SK-N-SH (cell line): ENCODE measurements at regions not wholly inside any gene's neighbourhood (a gene's known extent, or its start where the extent isn't known, plus 50 kb on each side); places are given as distances from the start of the nearest gene placed in this dataset.

Source experiments
- CTCF ChIA-PET: fragments of 300-600, 350-600 bp; formaldehyde crosslinking; extraction: SDS; loops from one replicate; lab custom pipeline; 2021; lab: Yijun Ruan, JAX
- POLR2A ChIA-PET: fragments of 350-600 bp; sonication (Branson Sonifier 250); formaldehyde crosslinking; extraction: SDS; loops from one replicate; lab custom pipeline; 2020; ENCODE audit warnings: antibody characterized with exemption, inconsistent platforms; lab: Yijun Ruan, JAX
- DNase-seq: peaks from one replicate; pipeline ENCODE4 v3.0.0; 2012
- H2AFZ ChIP-seq: fragments of 200-600 bp; sonication (generic); 2 replicates; pipeline ENCODE4 v1.8.1; 2016; ENCODE audit warnings: antibody characterized with exemption, mild to moderate bottlenecking, low read depth
- H3F3A ChIP-seq: fragments of 200-600 bp; sonication (generic); replicated peaks from 2 replicates; pipeline ENCODE3; 2016; ENCODE audit warnings: antibody characterized with exemption, mild to moderate bottlenecking; ENCODE audit not compliant: insufficient read depth
- H3K27ac ChIP-seq, 2 experiments: fragments of 200-500 bp in 1 of 2; fragments of 200-600 bp in 1 of 2; sonication (Bioruptor generic) in 1 of 2; sonication (generic), shearing (Covaris generic) in 1 of 2; 2 replicates each; pipeline versions ENCODE4 v1.5.1 to v1.6.1; 2014 to 2016; ENCODE audit warnings: low read depth in 2 of 2, inconsistent platforms in 1 of 2, low read length in 1 of 2, mild to moderate bottlenecking in 1 of 2, mixed read lengths in 1 of 2
- H3K27me3 ChIP-seq: fragments of 200-600 bp; sonication (generic), shearing (Covaris generic); 2 replicates; pipeline ENCODE4 v1.6.1; 2016; ENCODE audit warnings: mixed run types; ENCODE audit not compliant: insufficient read depth
- H3K36me3 ChIP-seq, 2 experiments: fragments of 200-500 bp in 1 of 2; fragments of 200-600 bp in 1 of 2; sonication (Bioruptor generic) in 1 of 2; sonication (generic) in 1 of 2; replicated peaks in 1 of 2; 2 replicates each; pipeline versions ENCODE3 to v1.5.1; 2014 to 2016; ENCODE audit warnings: low read length in 1 of 2, mild to moderate bottlenecking in 1 of 2; ENCODE audit not compliant: insufficient read depth in 2 of 2, control insufficient read depth in 1 of 2
- H3K4me1 ChIP-seq, 2 experiments: fragments of 200-500 bp in 1 of 2; fragments of 200-600 bp in 1 of 2; sonication (Bioruptor generic) in 1 of 2; sonication (generic), shearing (Covaris generic) in 1 of 2; 2 replicates each; pipeline versions ENCODE4 v1.5.1 to v1.6.1; 2014 to 2016; ENCODE audit warnings: low read depth in 1 of 2, low read length in 1 of 2, mixed run types in 1 of 2; ENCODE audit not compliant: insufficient read depth in 2 of 2, control insufficient read depth in 1 of 2
- H3K4me2 ChIP-seq: fragments of 200-600 bp; sonication (generic), shearing (Covaris generic); 2 replicates; pipeline ENCODE4 v1.6.1; 2017; ENCODE audit warnings: mixed run types
- H3K4me3 ChIP-seq, 2 experiments: fragments of 200-500 bp in 1 of 2; fragments of 200-600 bp in 1 of 2; sonication (Bioruptor generic) in 1 of 2; sonication (generic), shearing (Covaris generic) in 1 of 2; 2 replicates each; pipeline versions ENCODE4 v1.5.1 to v1.8.1; 2014 to 2016; ENCODE audit warnings: low read depth in 2 of 2, inconsistent platforms in 1 of 2, low read length in 1 of 2, mild to moderate bottlenecking in 1 of 2, mixed read lengths in 1 of 2, moderate library complexity in 1 of 2
- H3K79me2 ChIP-seq: fragments of 200-600 bp; sonication (generic); 2 replicates; pipeline ENCODE4 v1.8.1; 2017; ENCODE audit warnings: mild to moderate bottlenecking; ENCODE audit not compliant: insufficient read depth
- H3K9ac ChIP-seq: fragments of 200-600 bp; sonication (generic); 2 replicates; pipeline ENCODE4 v1.6.1; 2017; ENCODE audit warnings: mixed run types
- H3K9me2 ChIP-seq: fragments of 200-600 bp; sonication (generic); 2 replicates; pipeline ENCODE4 v1.6.1; 2017; ENCODE audit warnings: mixed run types
- H3K9me3 ChIP-seq: fragments of 200-600 bp; sonication (generic); 2 replicates; pipeline ENCODE4 v1.6.1; 2017; ENCODE audit warnings: mixed run types, mild to moderate bottlenecking, moderate library complexity
- H4K20me1 ChIP-seq: fragments of 200-600 bp; sonication (generic); 2 replicates; pipeline ENCODE4 v1.6.1; 2017; ENCODE audit warnings: mild to moderate bottlenecking, mixed run types; ENCODE audit not compliant: insufficient read depth
- CHD2 ChIP-seq: fragments of 150-350 bp; IDR thresholded peaks from 2 replicates; pipeline ENCODE4 v1.6.1; 2018; ENCODE audit warnings: low read length; ENCODE audit not compliant: partially characterized antibody
- EZH2phosphoT487 ChIP-seq: fragments of 200-600 bp; sonication (generic); IDR thresholded peaks from 2 replicates; pipeline ENCODE4 v1.6.1; 2017; ENCODE audit warnings: low read depth, mixed run types, mild to moderate bottlenecking, antibody characterized with exemption, moderate library complexity, borderline replicate concordance
- FOXJ3 ChIP-seq: sonication (generic); formaldehyde crosslinking; IDR thresholded peaks from 2 replicates; pipeline ENCODE4 v1.5.1; 2020; ENCODE audit warnings: mild to moderate bottlenecking, missing genetic modification reagents
- GATA2 ChIP-seq: sonication (generic); formaldehyde crosslinking; IDR thresholded peaks from 2 replicates; pipeline ENCODE4 v1.5.0; 2020; ENCODE audit warnings: mild to moderate bottlenecking, missing genetic modification reagents
- POLR2AphosphoS5 ChIP-seq: IDR thresholded peaks from 2 replicates; pipeline ENCODE4 v1.6.1; 2012; ENCODE audit warnings: low read depth, low read length
- RAD21 ChIP-seq: IDR thresholded peaks from 2 replicates; pipeline ENCODE4 v1.6.1; 2012; ENCODE audit warnings: mild to moderate bottlenecking, low read length
- REST ChIP-seq: IDR thresholded peaks from 2 replicates; pipeline ENCODE4 v1.6.1; 2012; ENCODE audit warnings: mild to moderate bottlenecking, low read depth, low read length, moderate library complexity
- RFX5 ChIP-seq: IDR thresholded peaks from 2 replicates; pipeline ENCODE4 v1.6.1; 2012; ENCODE audit warnings: mild to moderate bottlenecking, improper control_type of control experiment, low read length
- RXRA ChIP-seq: IDR thresholded peaks from 2 replicates; pipeline ENCODE4 v1.4.0; 2012; ENCODE audit warnings: low read depth, mild to moderate bottlenecking, borderline replicate concordance
- SMC3 ChIP-seq: IDR thresholded peaks from 2 replicates; pipeline ENCODE4 v1.6.1; 2012; ENCODE audit warnings: low read depth, low read length, improper control_type of control experiment
- TCF12 ChIP-seq: IDR thresholded peaks from 2 replicates; pipeline ENCODE4 v1.4.0; 2012
- TEAD4 ChIP-seq: IDR thresholded peaks from 2 replicates; pipeline ENCODE4 v1.4.0; 2012; ENCODE audit warnings: mild to moderate bottlenecking, borderline replicate concordance; ENCODE audit not compliant: insufficient read depth
- YY1 ChIP-seq: IDR thresholded peaks from 2 replicates; pipeline ENCODE4 v1.4.0; 2012; ENCODE audit warnings: low read depth, mild to moderate bottlenecking
- WGBS: methylation state at CpG from one replicate; pipeline ENCODE4 v1.1.6; 2017; ENCODE audit warnings: low lambda C conversion rate; 5-methylcytosine and 5-hydroxymethylcytosine counted together
- TF ChIP-seq, protein P1 (sequence below): IDR thresholded peaks from 2 replicates; pipeline ENCODE4 v1.4.0; 2012; ENCODE audit warnings: low read depth, borderline replicate concordance

DNA sequence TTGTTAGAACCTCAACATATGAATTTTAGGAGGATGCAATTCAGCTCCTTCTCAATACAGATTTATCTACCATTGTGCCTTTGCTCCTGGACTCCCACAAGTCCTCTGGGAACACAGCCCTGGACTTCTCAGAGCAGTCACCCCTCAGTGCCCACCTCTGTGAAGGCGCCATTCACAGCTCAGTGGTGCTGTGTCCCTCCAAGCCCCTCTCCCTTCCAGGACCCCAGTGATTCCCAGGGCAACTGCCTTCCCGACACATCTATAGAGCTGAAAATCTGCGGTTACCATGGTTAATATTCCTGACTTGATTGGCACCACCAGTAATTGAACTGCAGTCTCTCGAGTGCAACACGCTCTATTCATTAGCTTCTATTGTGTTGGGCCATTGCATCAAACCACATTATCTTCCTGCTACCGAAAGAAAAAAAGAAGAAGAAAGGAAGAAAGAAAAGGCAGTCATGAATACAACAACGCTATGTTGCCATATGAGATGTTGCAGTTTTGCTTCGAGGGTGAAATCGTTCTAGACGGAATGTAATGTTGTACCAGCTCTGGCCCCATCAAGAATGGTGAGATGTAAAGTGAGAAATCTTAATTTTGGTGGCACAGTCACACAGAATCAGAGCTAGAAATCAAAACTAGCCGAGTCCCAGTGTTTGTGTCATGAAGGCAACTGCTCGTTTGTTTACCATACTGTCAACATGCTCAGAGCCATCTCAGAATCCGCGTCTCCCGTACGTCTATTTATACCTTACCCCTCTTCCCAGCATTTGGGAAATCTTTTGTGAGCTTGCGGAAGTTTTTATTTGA lies 524.0 kb upstream of the ID2 start:
- ChIA-PET POLR2A (no interaction called here), CTCF (interaction anchor here (0.5 to 0.6 kb wide), 2 partner anchors 19 to 102 kb away, joined by 3 read pairs; no protein-coding TSS in a partner anchor)
- Histone ChIP-seq H3F3A (no peaks in the 10 kb centered on the region), H3K36me3 (no peaks in the 10 kb centered on the region), H2AFZ (no peak overlapping the region), H3K9me3 (no peaks in the 10 kb centered on the region), H3K27ac (no peak overlapping the region), H4K20me1 (no peaks in the 10 kb centered on the region), H3K79me2 (no peaks in the 10 kb centered on the region), H3K9me2 (no peaks in the 10 kb centered on the region), H3K9ac (no peak overlapping the region), H3K4me3 (no peak overlapping the region), H3K27me3 (no peaks in the 10 kb centered on the region), H3K4me1 (no peaks in the 10 kb centered on the region), H3K4me2 (no peak overlapping the region)
- TF ChIP-seq YY1 (no peak), CHD2 (no peak), GATA2 (no peak), FOXJ3 (CRISPR knock-in tag) (no peak), POLR2AphosphoS5 (no peak), RXRA (no peak), EZH2phosphoT487 (no peak), TCF12 (no peak), RAD21 (no peak), REST (no peak), SMC3 (no peak), RFX5 (no peak)
- 89% methylated on average over 17 of the region's 17 CpGs for WGBS
- no peak for DNase-seq

DNA sequence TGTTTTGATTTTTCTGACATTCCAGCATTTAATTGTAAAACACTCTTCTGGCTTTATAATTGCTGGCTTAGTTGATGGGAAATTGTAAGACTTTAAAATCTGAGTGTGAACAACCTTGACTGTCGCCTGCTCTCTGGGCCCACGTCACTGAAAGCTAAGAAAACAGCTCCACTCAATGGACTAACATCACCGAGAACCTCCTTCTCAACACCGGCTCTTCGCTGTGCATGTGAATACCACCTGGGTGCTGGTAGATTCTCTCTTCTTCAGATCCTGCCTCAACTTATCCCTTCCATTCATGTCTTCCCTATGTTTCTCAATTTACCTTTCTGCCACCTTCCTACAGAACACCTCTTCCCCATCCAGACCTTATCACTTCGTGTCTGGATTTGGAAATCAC lies 523.1 kb upstream of the ID2 start:
- no peaks in the 10 kb centered on the region for H3K79me2 ChIP-seq
- H3K27me3 ChIP-seq: no peaks in the 10 kb centered on the region
- no peak overlapping the region for H3K27ac ChIP-seq
- H3K9me3 ChIP-seq: no peaks in the 10 kb centered on the region
- TF ChIP-seq TEAD4 (no peak), RAD21 (peak; percentile 50), GATA2 (no peak)
- TF ChIP-seq, protein P1, sequence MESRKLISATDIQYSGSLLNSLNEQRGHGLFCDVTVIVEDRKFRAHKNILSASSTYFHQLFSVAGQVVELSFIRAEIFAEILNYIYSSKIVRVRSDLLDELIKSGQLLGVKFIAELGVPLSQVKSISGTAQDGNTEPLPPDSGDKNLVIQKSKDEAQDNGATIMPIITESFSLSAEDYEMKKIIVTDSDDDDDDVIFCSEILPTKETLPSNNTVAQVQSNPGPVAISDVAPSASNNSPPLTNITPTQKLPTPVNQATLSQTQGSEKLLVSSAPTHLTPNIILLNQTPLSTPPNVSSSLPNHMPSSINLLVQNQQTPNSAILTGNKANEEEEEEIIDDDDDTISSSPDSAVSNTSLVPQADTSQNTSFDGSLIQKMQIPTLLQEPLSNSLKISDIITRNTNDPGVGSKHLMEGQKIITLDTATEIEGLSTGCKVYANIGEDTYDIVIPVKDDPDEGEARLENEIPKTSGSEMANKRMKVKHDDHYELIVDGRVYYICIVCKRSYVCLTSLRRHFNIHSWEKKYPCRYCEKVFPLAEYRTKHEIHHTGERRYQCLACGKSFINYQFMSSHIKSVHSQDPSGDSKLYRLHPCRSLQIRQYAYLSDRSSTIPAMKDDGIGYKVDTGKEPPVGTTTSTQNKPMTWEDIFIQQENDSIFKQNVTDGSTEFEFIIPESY: no peak
- no peaks in the 10 kb centered on the region for H3K4me1 ChIP-seq
- no peak for DNase-seq
- ChIA-PET CTCF (no interaction called here), POLR2A (no interaction called here)
- H3K9me2 ChIP-seq: no peaks in the 10 kb centered on the region
- no peaks in the 10 kb centered on the region for H3K36me3 ChIP-seq
- H4K20me1 ChIP-seq: no peaks in the 10 kb centered on the region
- WGBS: 90% methylated on average over 6 of the region's 6 CpGs
- no peak overlapping the region for H2AFZ ChIP-seq
- no peak overlapping the region for H3K4me3 ChIP-seq
- H3K9ac ChIP-seq: no peak overlapping the region
- H3K4me2 ChIP-seq: no peak overlapping the region
- H3F3A ChIP-seq: no peaks in the 10 kb centered on the region
